ENCODE measurements at regions not wholly inside any gene's neighbourhood (a gene's known extent, or its start where the extent isn't known, plus 50 kb on each side); places are given as distances from the start of the nearest gene placed in this dataset.

DNA sequence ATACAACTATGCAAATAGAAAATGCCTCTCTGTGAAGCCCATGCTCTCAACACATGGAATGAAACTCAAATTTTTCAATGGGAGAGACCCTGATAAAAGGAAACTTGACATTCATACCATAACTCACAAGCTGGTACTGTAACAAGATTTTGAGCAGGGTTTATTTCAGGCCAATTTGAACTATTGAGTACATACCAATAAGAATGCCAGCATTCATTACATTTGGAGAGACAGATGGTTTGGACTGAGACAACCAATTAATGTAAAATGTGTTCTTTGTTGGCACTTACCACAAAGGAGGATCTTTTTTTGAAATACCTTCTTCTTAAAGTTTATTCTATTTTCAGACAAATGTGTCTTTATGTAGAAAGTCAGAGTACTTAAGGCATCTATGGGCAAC lies 1357.0 kb upstream of the GOT2 start:
- DNase-seq (ENCODE audit: low spot score): no peak
- Histone ChIP-seq H2AFZ (no peak overlapping the region), H3K4me3 (no peak overlapping the region), H3K27me3 (ENCODE audit: insufficient read depth) (no peaks in the 10 kb centered on the region), H3K27ac (ENCODE audit: low read depth) (no peak overlapping the region), H3K36me3 (ENCODE audit: insufficient read depth) (no peaks in the 10 kb centered on the region), H3K4me1 (ENCODE audit: insufficient read depth) (no peaks in the 10 kb centered on the region), H3K9me2 (ENCODE audit: insufficient read depth) (no peaks in the 10 kb centered on the region), H3F3A (replicated peaks; ENCODE audit: low read depth) (no peaks in the 10 kb centered on the region), H3K79me2 (replicated peaks; ENCODE audit: insufficient read depth) (no peaks in the 10 kb centered on the region), H4K20me1 (replicated peaks; ENCODE audit: insufficient read depth) (no peaks in the 10 kb centered on the region), H3K4me2 (no peak overlapping the region)
- no peaks in the 10 kb centered on the region for H3K4me1 Mint-ChIP-seq
- peaks cover 5% of the 10 kb centered on the region for H3K36me3 Mint-ChIP-seq (ENCODE audit: low read depth)
- no peaks in the 10 kb centered on the region for H3K27me3 Mint-ChIP-seq (ENCODE audit: insufficient read depth, low read depth, poor library complexity)
- ATAC-seq: no peak
- H3K4me3 Mint-ChIP-seq: no peak overlapping the region
- no peak for TF ChIP-seq ZNF331 (CRISPR knock-in tag; IDR thresholded peaks at IDR 0.05; ENCODE audit: low read depth)
- no peak for TF ChIP-seq ZNF462 (CRISPR knock-in tag; IDR thresholded peaks at IDR 0.05)
- TF ChIP-seq ZNF114 (CRISPR knock-in tag; IDR thresholded peaks at IDR 0.05): no peak
- TF ChIP-seq STAT1 (IDR thresholded peaks at IDR 0.05; ENCODE audit: unreplicated experiment): no peak
- TF ChIP-seq EZH2phosphoT487 (IDR thresholded peaks at IDR 0.05; ENCODE audit: unreplicated experiment): no peak
- TF ChIP-seq POLR2AphosphoS5 (IDR thresholded peaks at IDR 0.05; ENCODE audit: low read depth): no peak
- TF ChIP-seq CREB1 (CRISPR knock-in tag; IDR thresholded peaks at IDR 0.05; ENCODE audit: low read depth): no peak
- TF ChIP-seq JUNB (IDR thresholded peaks at IDR 0.05; ENCODE audit: unreplicated experiment): no peak
- TF ChIP-seq, protein P1, sequence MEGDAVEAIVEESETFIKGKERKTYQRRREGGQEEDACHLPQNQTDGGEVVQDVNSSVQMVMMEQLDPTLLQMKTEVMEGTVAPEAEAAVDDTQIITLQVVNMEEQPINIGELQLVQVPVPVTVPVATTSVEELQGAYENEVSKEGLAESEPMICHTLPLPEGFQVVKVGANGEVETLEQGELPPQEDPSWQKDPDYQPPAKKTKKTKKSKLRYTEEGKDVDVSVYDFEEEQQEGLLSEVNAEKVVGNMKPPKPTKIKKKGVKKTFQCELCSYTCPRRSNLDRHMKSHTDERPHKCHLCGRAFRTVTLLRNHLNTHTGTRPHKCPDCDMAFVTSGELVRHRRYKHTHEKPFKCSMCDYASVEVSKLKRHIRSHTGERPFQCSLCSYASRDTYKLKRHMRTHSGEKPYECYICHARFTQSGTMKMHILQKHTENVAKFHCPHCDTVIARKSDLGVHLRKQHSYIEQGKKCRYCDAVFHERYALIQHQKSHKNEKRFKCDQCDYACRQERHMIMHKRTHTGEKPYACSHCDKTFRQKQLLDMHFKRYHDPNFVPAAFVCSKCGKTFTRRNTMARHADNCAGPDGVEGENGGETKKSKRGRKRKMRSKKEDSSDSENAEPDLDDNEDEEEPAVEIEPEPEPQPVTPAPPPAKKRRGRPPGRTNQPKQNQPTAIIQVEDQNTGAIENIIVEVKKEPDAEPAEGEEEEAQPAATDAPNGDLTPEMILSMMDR (conservative IDR thresholded peaks at IDR 0.05; ENCODE audit: low read depth in 2 of 2): no peak
- TF ChIP-seq, protein P2, sequence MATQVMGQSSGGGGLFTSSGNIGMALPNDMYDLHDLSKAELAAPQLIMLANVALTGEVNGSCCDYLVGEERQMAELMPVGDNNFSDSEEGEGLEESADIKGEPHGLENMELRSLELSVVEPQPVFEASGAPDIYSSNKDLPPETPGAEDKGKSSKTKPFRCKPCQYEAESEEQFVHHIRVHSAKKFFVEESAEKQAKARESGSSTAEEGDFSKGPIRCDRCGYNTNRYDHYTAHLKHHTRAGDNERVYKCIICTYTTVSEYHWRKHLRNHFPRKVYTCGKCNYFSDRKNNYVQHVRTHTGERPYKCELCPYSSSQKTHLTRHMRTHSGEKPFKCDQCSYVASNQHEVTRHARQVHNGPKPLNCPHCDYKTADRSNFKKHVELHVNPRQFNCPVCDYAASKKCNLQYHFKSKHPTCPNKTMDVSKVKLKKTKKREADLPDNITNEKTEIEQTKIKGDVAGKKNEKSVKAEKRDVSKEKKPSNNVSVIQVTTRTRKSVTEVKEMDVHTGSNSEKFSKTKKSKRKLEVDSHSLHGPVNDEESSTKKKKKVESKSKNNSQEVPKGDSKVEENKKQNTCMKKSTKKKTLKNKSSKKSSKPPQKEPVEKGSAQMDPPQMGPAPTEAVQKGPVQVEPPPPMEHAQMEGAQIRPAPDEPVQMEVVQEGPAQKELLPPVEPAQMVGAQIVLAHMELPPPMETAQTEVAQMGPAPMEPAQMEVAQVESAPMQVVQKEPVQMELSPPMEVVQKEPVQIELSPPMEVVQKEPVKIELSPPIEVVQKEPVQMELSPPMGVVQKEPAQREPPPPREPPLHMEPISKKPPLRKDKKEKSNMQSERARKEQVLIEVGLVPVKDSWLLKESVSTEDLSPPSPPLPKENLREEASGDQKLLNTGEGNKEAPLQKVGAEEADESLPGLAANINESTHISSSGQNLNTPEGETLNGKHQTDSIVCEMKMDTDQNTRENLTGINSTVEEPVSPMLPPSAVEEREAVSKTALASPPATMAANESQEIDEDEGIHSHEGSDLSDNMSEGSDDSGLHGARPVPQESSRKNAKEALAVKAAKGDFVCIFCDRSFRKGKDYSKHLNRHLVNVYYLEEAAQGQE (IDR thresholded peaks at IDR 0.05; ENCODE audit: unreplicated experiment): no peak
- TF ChIP-seq EZH2 (IDR thresholded peaks at IDR 0.05; ENCODE audit: low read depth, unreplicated experiment): no peak
- H3K27ac Mint-ChIP-seq: no peak overlapping the region
- peaks cover 10% of the 10 kb centered on the region for H3K9me3 Mint-ChIP-seq
